VCaP (cell line): ENCODE measurements at regions not wholly inside any gene's neighbourhood (a gene's known extent, or its start where the extent isn't known, plus 50 kb on each side); places are given as distances from the start of the nearest gene placed in this dataset.
"Not testable (repeated sequence)": the region's sequence is repeated elsewhere in the genome, so short reads cannot be mapped to it uniquely, and the experiment has no call there.

ENCODE experiments used
- H3K27ac ChIP-seq: fragments of 450-650 bp; 2 replicates; pipeline ENCODE4 v1.5.1; 2017
- CTCF ChIP-seq: fragments of 450-650 bp; conservative IDR thresholded peaks from 2 replicates; pipeline ENCODE4 v1.5.1; 2017; ENCODE audit warnings: mild to moderate bottlenecking, moderate library complexity

DNA sequence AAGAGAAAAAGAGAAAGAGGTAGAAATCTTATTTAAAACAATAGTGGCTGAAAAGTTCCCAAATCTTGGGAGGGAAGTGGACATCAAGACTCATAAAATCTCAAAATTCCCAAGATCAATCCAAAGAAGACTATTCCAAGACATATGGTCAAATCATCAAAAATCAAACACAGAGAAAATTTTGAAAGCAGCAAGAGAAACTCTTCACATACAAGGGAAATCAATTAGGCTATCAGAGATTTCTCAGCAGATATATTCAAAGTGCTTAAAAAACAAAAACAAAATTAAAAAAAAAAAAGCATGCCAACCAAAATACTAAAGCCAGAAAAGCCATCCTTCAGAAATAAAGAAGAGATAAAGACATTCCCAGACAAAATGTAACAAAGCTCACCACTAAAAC, 52.6 kb upstream of the RALGPS2 start:
- H3K27ac ChIP-seq = no peak overlapping the region
- TF ChIP-seq CTCF = no peak

DNA sequence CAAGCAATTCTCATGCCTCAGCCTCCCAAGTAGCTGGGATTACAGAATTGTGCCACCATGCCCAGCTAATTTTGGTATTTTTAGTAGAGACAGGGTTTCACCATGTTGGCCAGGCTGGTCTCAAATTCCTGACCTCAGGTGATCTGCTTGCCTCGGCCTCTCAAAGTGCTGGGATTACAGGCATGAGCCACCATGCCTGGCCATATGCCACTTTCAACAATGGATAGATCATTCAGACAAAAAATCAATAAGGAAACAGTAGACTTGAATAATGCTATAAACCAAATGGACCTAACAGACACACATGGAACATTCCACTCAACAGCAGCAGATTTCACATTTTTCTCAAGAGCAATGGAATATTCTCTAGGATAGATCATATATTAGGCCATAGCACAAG, 50.5 kb upstream of the RALGPS2 start:
- H3K27ac ChIP-seq = not testable (repeated sequence)
